ENCODE measurements at regions not wholly inside any gene's neighbourhood (a gene's known extent, or its start where the extent isn't known, plus 50 kb on each side); places are given as distances from the start of the nearest gene placed in this dataset.
"Not testable (repeated sequence)": the region's sequence is repeated elsewhere in the genome, so short reads cannot be mapped to it uniquely, and the experiment has no call there.

DNA sequence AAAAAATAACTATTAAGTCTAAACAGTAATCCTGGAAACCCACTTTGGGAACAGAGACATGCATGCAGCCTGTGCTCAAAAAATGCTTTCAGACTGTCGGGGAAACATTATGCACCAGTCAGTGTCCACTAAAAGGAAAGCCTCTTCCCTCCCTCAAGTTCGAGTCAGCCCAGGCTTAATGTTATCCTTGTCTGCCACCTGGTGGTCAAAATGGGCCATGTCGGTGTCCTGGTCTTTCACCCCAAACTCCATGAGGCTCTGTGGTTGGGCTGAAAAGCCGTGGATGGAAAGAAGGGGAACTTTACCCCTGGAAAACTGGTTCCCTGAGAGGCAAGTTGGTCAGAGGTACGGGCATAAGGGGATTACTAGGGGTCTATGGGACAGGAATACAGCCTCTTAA is 88.4 kb upstream of the ZNF492 start:
- peak; percentile 7 for DNase-seq

DNA sequence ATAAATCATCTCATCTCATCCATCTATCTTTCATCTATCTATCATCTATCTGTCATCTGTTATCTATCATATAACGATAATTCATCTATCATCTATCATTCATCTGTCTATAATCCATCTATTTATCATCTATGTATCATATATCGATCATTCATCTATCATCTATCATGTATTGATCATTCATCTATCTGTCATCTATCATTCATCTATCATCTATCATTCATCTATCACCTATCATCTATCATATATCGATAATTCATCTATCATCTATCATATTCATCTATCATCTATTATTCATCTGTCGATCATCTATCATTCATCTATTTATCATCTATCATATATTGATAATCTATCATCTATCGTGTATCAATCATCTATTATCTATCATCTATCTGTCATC is 100.4 kb upstream of the ZNF492 start:
- no peak for DNase-seq

DNA sequence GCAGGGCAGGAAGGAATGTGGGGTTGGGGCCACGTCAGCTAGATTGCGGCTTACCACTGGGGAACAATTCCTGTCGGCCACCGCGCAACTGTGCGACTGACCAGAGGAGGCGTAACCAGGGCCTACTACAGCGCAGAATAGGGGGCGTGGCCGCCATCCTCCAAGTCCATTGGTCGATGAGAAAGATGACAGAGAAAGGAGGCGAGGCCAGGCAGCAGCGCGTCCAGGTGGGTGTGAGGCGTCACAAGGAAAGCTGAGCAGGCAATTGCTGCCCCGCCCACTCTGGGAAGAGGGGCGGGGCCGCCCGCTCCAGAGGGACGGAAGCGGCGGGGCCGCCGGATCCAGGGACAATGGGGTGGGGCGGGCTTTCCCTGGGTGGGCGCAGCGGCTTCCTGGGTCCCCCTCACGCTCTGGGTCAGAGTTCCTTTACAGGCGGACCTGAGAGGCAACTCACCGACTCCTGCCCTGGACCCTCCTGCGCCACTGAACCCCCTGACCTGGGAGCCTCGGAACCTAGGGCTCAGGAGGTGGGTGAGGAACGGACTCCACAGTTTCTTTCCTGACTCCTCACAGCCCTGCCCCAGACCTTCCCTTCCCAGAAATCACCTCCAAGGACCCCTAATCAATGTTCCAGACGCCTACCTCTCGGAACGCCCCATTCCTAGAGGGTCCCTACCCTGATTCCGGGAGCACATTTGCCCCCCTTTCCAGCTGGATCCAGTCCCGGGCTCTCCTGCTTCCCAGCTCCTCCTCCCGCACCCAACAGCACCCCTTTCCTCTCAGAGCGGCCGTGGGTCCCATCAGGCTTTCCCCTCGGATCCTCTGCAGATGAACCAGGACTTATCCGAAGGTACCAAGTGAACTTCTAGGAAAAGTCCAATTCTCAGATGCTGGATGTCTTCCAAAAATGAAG is 101.5 kb upstream of the ZNF492 start:
- DNase-seq = peak; percentile 77

DNA sequence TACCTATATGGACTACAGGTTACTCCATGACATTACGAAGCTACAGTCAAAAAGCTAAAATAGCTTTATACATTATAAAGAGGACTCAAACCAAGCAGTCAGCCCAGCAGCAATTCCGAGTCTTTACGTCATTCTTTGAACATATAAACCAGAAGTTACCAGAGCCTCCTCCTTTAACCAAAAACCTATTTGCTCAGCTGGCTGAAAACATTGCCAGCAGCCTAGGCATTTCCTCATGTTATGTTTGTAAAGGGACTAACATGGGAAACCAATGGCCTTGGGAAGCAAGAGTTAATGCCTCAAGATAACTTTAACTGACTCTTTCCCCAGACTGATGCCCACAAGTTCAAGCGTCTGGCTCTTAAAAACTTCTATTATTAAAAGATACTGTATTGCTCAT is 104.1 kb upstream of the ZNF492 start:
- DNase-seq = no peak

DNA sequence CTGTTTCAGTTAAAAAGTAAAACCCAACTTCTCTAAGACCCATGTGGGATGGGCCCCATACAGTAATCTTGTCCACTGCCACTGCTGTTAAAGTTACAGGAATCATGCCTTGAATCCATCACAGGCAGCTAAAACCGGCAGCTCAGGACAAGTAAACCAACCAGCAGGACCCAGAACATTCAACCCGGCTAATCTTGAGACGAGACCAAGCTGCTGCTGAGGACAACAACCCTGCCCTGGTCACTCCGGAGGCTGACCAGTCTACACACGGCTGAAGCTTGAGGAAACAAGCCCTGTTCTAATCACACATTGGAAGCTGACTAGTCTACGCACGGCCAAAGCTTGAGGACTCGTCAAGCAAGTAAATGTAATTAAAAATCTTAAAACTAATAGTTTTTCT is 105.2 kb upstream of the ZNF492 start:
- no peak for DNase-seq

DNA sequence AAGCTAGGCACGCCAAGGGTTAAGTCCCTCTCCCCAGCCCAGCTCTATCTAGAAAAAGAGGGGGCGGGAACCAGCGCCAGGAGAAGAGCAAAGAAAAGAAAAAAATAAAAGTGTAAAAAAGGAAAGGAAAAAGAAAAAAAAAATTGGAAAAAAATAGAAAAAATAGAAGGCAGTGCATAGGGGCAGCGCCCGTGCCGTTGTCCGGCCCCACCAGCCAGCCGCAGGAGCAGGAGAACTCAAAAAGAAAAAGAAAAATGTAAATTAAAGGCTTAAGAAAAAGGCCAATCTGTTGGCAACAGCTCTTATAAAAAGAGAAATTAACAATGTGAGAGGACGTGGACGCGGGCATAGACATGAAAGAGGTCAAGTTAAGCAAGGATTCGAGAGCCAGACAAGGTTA is 105.4 kb upstream of the ZNF98 start:
- DNase-seq = no peak

DNA sequence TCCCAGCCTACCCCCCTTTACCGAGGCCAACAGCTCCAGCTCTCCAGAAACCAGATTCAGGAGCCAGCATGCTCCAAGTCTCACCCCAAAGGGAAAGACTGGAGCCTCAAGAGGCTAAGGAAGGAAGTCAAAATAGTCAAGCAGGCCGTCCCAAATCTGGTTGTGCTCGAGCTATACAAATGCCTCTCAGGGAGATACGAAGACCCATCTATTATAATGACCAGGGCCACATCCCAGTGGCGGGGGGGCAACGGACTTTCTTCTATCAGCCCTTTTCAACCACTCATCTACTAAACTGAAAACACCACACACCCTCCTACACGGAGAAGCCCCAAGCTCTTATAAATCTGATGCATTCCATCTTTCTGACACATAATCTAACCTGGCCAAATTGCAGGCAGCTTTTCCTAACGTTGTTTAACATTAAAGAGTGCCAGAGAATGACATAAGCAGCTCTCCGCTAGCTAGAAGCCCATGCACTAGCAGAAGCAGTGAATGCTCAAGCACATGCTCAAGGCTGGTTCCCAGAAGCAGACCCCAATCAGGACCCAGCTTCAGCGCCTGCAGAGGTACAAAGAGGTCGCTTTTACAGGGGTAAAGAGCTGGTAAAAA is 104.6 kb upstream of the ZNF98 start:
- DNase-seq = peak; percentile 29

DNA sequence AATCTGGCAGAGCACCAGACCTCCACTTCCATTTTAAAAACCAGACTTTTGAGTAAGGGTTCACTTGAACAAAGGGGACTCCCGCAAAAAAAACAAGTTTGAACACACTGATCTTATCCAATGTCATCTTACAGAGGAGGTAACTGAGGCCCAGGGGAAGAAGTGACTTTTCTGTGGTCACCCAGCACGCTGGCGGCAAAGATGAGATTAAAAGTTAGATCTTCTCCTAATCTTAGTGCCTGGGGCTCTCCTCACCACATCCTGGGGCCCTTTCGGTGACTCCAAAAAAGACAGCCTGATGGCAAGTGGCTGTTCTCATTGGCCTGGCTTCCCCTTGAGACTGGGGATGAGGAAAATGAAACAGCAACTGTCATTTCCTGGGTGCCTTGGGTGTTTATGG is 101.8 kb upstream of the ZNF98 start:
- DNase-seq = no peak

DNA sequence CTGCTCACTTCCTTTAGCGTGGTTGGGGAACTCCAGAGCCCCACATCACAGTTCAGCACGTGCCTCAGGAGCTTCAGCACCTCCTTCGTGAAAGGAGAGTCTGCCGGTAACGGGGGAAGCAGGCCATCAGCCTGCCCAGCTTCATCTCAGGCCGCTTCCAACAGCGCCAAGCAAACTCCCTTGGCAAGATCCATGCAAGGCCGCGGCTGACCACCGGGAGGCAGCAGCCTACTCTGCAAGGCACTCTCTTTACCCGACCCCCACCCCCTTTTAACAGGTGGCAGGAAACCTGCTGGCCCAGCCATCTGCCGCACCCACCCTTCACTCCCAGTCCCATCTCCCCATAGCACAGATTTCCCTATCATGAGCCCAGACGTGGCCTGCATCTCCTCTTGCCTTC is 97.4 kb upstream of the ZNF98 start:
- DNase-seq = not testable (repeated sequence)

DNA sequence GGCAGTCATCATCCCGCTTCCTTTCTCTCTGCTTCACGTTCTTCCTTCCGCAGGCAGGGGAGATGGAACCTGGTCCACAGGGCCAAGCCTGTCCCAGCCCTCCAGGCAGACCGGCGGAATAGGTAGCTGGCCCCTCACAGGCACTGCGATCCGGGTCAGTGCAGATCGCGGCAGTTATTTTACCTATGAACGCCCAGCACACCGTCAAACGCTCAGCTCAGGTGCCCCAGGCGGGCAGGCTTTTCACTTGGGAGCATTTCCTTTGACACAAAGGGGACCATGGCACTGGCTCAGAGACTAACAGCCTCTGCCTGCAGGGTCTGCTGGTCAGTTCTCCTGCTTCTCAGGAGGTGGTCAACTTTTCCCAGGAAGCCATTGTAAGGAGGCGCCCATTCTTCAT is 97.0 kb upstream of the ZNF98 start:
- no peak for DNase-seq

DNA sequence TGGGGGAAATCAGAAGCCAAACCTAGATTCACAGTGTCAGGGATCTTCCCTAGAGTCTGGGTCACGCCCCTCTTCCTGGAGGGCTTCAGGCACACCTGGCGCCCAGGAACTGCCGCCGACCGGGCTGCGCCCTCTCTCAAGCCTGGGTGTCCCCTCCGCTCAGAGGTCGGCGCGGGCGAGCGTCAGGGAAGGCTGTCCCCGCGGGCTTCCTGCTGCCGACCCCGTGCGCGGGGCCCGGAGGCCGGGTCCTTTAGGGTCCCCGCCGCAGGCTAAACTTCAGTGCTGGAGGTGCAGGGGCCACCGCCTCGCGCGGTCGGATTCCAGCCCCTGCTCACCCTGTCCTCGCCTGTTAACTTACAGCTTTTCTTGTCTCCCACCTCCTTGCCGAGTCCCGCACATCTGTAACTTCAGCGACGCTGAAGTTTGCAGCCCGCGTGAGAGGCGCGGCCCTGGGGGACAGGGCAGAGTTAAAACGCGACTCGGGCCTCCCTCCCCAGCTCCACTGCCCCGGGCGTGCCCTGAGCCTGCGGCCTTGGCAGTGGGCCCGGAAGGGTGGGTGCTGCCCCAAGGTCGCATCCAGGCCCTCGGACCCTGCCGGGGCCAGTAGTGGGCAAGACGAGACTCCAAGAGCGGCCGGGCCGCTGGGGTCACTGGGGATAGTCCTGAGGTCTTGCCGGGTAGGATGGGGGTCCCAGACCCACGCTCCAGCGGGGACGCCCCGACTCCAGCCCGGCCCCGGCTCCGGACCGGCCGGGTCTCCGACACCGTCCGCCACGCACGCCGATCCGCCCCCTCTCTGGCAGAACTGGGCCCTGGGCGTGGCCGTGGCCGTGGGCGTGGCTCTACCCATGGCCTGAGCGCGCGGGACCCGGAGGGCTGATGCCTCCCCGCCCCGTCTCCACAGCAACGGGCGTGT is 95.6 kb upstream of the ZNF98 start:
- DNase-seq = no peak

DNA sequence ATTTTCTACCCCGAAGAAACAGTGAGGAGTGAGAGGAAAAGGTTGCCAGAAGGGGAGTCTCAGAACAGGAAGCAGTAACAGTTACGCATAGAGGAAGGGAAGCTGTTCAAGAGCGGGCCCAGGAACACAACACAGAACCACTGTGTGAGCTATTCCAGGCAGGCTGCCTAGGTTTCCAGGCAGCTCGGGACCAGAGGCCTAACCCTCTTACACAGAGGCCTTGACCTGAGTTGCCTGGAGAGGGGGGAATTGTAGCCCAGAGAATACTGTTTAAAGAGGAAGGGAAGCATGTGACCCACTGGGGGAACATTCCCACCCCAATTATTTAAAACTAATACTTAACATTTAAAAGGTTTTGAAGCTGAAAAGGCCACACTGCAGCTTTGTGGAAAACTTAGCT is 93.3 kb upstream of the ZNF98 start:
- no peak for DNase-seq

DNA sequence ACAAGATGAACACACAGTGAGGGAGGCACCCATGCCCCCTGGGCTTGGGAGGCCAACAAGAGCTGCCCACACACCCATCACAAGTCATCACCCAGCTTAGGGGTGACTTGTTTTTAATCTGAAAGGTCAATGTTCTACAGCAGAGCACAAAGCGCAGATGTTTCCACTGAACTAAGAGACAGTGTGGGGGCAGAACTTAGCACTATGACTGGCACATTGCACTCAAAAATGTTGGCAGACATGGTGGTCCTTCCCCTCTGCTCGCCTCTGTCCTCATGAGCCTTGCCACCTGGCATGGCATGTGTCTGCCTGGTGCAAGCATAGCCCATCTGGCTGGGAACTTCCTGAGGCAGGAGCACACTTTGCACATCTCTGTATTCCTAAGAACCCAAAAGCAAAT is 81.4 kb upstream of the ZNF98 start:
- no peak for DNase-seq

DNA sequence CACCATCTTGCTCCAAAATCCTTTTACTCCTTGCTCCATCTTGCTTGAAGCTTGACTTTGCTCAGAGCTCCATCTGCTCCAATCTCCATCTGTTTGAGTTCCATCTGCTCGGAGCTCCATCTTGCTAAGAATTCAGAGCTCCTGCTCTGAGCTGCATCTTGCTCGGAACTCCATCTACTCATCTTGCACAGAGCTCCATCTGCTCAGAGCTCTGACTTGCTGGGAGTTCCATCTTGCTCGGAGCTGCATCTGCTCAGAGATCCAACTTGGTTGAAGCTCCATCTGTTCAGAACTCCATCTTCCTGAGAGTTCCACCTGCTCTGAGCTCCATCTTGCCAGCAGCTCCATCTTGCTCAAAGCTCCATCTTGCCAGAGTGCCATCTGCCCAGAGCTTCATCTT is 80.6 kb upstream of the ZNF98 start:
- no peak for DNase-seq

DNA sequence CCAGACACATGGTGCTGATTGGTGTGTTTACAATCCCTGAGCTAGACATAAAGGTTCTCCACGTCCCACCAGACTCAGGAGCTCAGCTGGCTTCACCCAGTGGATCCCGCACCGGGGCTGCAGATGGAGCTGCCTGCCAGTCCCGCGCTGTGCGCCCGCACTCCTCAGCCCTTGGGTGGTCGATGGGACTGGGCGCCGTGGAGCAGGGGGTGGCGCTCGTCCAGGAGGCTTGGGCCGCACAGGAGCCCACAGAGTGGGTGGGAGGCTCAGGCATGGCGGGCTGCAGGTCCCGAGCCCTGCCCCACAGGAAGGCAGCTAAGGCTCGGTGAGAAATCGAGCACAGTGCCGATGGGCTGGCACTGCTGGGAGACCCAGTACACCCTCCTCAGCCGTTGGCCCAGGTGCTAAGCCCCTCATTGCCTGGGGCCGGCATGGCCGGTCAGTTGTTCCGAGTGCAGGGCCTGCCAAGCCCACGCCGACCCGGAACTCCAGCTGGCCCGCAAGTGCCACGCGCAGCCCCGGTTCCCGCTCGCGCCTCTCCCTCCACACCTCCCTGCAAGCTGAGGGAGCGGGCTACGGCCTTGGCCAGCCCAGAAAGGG is 76.8 kb upstream of the ZNF98 start:
- DNase-seq = not testable (repeated sequence)

DNA sequence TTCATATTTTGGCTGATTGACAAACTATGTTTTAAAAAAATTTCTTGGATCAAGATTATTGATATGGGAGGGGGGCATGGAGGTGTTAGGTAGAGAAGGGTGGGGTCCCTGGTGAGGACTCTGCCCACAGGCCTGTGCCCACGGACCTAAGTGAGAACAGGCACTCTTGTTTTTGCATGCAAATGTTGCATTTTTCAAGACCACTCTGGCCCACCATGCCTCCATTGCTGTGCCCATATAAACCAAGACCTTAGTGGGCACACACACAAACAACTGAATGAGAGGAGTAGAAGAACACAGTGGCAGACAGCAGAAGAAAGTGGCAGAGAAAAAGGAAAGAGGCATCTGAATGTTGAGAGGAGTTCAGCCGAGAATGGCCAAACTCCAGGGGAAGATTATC is 69.6 kb upstream of the ZNF98 start:
- no peak for DNase-seq

DNA sequence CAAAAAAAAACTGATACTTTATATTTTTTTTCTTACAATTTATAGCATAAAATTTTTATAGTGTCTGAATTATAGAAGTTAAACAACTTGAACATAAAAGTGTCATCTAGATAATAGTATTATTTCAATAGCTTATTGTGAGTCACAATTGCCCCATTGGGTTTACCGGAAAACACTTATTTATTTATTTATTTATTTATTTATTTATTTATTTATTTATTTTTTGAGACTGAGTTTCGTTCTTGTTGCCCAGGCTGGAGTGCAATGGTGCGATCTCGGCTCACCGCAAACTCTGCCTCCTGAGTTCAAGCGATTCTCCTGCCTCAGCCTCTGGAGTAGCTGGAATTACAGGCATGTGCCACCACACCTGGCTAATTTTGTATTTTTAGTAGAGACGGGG is 61.4 kb upstream of the ZNF98 start:
- not testable (repeated sequence) for DNase-seq

DNA sequence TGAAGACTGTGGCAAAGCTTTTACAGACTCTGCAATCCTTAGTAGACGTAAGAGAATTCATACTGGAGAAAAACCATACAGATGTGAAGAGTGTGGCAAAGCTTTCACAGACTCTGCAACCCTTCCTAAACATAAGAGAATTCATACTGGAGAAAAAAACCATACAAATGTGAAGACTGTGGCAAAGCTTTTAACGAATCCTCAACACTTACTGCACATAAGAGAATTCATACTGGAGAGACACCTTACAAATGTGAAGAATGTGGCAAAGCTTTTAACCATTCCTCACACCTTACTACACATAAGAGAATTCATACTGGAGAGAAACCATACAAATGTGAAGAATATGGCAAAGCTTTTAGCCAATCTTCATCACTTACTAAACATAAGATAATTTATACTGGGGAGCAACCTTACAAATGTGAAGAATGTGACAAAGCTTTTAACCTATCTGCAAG is 50.1 kb upstream of the ZNF98 start:
- DNase-seq = no peak

Measured in eye (tissue), 1 donor.